PC-9 (cell line): ENCODE measurements at regions not wholly inside any gene's neighbourhood (a gene's known extent, or its start where the extent isn't known, plus 50 kb on each side); places are given as distances from the start of the nearest gene placed in this dataset.

ENCODE experiments used
- BruUV-seq: library from RNA; stranded (reverse); fragments of 400-500 nt; replicated peaks from 2 replicates; lab custom pipeline; 2021; lab: Mats Ljungman, UMichigan
- CTCF ChIA-PET: fragments of 300-600 bp; sonication (Branson Sonifier 250); formaldehyde crosslinking; loops from one replicate; lab custom pipeline; 2022; ENCODE audit warnings: antibody characterized with exemption; lab: Charles Lee
- POLR2A ChIA-PET: fragments of 300-600 bp; sonication (Branson Sonifier 250); formaldehyde crosslinking; loops from one replicate; lab custom pipeline; 2022; ENCODE audit warnings: antibody characterized with exemption; ENCODE audit not compliant: unreplicated experiment; lab: Charles Lee
- DNase-seq, 2 experiments: peaks; one replicate each; pipeline versions ENCODE4 v3.0.0 to v3.0.0-alpha.2; 2015 to 2022; ENCODE audit warnings: mixed read lengths in 1 of 2
- H2AFZ ChIP-seq: fragments of 200-600 bp; sonication (generic); 2 replicates; pipeline ENCODE4 v1.8.1; 2017; ENCODE audit warnings: antibody characterized with exemption
- H3F3A ChIP-seq: fragments of 200-600 bp; sonication (generic); 2 replicates; pipeline ENCODE4 v1.8.1; 2017; ENCODE audit warnings: antibody characterized with exemption, mild to moderate bottlenecking, low read depth; ENCODE audit not compliant: insufficient read depth
- H3K27ac ChIP-seq: fragments of 200-600 bp; sonication (generic); 2 replicates; pipeline ENCODE4 v1.6.1; 2016; ENCODE audit warnings: mixed run types
- H3K27me3 ChIP-seq: fragments of 200-600 bp; sonication (generic); 2 replicates; pipeline ENCODE4 v1.6.1; 2016; ENCODE audit warnings: low read depth, mixed run types; ENCODE audit not compliant: insufficient read depth
- H3K36me3 ChIP-seq: fragments of 200-600 bp; sonication (generic); 2 replicates; pipeline ENCODE4 v1.6.1; 2016; ENCODE audit warnings: low read depth, mixed run types
- H3K4me1 ChIP-seq: fragments of 200-600 bp; sonication (generic); replicated peaks from 2 replicates; pipeline ENCODE4 v1.6.1; 2016; ENCODE audit warnings: mixed run types; ENCODE audit not compliant: insufficient read depth
- H3K4me2 ChIP-seq: fragments of 200-600 bp; sonication (generic); 2 replicates; pipeline ENCODE4 v1.6.1; 2017; ENCODE audit warnings: mixed run types
- H3K4me3 ChIP-seq: fragments of 200-600 bp; sonication (generic); 2 replicates; pipeline ENCODE4 v1.6.1; 2016; ENCODE audit warnings: mixed run types
- H3K79me2 ChIP-seq: fragments of 200-600 bp; sonication (generic); 2 replicates; pipeline ENCODE4 v1.6.1; 2017; ENCODE audit warnings: low read depth, mixed run types
- H3K9me2 ChIP-seq: fragments of 200-600 bp; sonication (generic); 2 replicates; pipeline ENCODE4 v1.8.1; 2017; ENCODE audit warnings: mild to moderate bottlenecking; ENCODE audit not compliant: insufficient read depth
- H3K9me3 ChIP-seq: fragments of 200-600 bp; sonication (generic); 2 replicates; pipeline ENCODE4 v1.8.1; 2016; ENCODE audit warnings: low read depth; ENCODE audit not compliant: insufficient read depth
- H4K20me1 ChIP-seq: fragments of 200-600 bp; sonication (generic); 2 replicates; pipeline ENCODE4 v1.8.1; 2017; ENCODE audit not compliant: insufficient read depth
- EZH2 ChIP-seq: fragments of 200-600 bp; sonication (generic); IDR thresholded peaks from 2 replicates; pipeline ENCODE4 v1.8.0; 2017; ENCODE audit warnings: antibody characterized with exemption, low read depth
- intact Hi-C: fragments of 100-400 bp; cut with micrococcal nuclease; formaldehyde crosslinking; loops from one replicate; pipeline ENCODE4 v1.10.0; 2022; ENCODE audit not compliant: unreplicated experiment
- TF ChIP-seq, protein P1 (sequence below): fragments of 200-600 bp; sonication (generic); conservative IDR thresholded peaks from 2 replicates; pipeline ENCODE4 v1.6.1; 2017; ENCODE audit warnings: mixed run types, antibody characterized with exemption, mild to moderate bottlenecking, moderate library complexity

DNA sequence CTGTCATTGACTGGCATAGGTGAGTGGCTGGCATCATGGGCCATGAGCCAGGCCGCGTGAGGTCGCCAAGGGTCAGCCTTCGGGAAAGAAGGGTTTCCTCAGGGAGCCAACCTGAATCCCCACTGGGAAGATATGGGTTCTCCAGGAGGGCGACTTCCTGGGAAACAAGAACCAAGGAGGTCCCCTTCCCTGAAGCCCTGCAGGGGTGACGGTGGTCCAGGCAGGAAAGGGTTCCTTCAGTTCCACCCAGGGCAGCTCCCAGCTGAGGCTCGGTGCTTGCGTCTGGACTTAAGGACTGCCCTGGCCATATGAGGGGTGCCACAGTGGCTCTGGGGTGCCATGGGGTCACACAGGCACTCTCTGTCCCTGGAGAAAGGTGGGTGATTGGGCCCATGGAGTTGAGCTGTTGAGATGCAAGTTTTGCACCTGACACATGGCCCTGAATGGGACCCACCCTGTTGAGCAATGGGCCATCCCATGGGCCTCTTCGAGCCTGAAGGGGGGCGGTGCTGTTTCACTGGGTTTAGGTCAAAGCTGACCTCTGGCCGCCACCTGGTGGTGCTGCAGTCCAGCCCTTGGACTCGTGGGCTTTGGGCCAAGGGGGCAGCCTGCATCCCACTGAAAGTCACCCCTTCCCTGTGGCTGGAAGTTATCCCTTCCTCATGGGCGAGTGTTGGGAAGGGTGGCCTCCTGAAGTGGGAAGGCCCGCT is 228.1 kb downstream of the SNRPN start:
- Histone ChIP-seq H3K36me3 (no peaks in the 10 kb centered on the region), H3K4me3 (no peak overlapping the region), H3K27ac (no peak overlapping the region), H2AFZ (no peak overlapping the region), H3K4me2 (no peak overlapping the region), H4K20me1 (no peaks in the 10 kb centered on the region), H3K9me3 (no peaks in the 10 kb centered on the region), H3K9me2 (no peaks in the 10 kb centered on the region), H3K79me2 (no peaks in the 10 kb centered on the region), H3K27me3 (no peaks in the 10 kb centered on the region), H3F3A (no peaks in the 10 kb centered on the region), H3K4me1 (no peaks in the 10 kb centered on the region)
- CTCF ChIA-PET: no interaction called here
- DNase-seq: no peak
- TF ChIP-seq, protein P1, sequence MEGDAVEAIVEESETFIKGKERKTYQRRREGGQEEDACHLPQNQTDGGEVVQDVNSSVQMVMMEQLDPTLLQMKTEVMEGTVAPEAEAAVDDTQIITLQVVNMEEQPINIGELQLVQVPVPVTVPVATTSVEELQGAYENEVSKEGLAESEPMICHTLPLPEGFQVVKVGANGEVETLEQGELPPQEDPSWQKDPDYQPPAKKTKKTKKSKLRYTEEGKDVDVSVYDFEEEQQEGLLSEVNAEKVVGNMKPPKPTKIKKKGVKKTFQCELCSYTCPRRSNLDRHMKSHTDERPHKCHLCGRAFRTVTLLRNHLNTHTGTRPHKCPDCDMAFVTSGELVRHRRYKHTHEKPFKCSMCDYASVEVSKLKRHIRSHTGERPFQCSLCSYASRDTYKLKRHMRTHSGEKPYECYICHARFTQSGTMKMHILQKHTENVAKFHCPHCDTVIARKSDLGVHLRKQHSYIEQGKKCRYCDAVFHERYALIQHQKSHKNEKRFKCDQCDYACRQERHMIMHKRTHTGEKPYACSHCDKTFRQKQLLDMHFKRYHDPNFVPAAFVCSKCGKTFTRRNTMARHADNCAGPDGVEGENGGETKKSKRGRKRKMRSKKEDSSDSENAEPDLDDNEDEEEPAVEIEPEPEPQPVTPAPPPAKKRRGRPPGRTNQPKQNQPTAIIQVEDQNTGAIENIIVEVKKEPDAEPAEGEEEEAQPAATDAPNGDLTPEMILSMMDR: no peak
- TF ChIP-seq EZH2: no peak
- POLR2A ChIA-PET: no interaction called here
- no TSS peak for BruUV-seq
- intact Hi-C loops: no loop called here

DNA sequence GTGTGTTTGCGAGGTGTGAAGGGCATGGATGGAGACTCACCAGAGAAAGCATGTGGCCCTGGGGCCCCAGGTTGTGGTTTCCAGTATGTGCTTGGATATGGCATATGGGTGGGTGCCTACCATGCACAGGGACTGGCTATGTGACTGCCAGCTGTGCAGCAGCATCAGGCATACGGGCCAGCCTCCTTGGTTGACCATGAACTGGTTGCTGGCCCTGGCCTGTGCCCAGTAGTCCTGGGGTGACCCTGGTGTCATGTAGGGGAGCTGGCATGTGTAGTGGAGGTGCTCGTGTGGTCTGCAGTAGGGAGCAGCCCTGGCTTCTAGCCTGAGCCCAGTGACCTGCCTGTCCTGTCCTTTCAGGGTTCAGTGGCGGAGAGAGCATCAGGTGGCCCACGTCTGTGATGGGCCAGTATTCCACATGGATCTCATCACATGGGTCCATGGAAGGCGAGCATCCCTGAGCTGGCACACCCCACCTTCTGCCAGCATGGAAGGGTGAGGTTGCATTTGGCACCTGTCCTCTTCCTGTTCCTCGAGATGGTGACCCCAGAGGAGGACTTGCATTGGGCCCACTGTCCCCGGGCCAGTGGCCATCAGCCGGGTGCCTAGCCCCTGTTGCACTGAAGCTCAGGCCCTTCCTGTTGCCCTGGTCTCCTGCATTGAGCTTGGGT is 228.9 kb downstream of the SNRPN start:
- ChIA-PET CTCF (no interaction called here), POLR2A (no interaction called here)
- Histone ChIP-seq H3K9me3 (no peaks in the 10 kb centered on the region), H4K20me1 (no peaks in the 10 kb centered on the region), H3K9me2 (no peaks in the 10 kb centered on the region), H2AFZ (no peak overlapping the region), H3K27ac (no peak overlapping the region), H3K4me3 (no peak overlapping the region), H3K36me3 (no peaks in the 10 kb centered on the region), H3K4me1 (no peaks in the 10 kb centered on the region), H3K27me3 (no peaks in the 10 kb centered on the region), H3K79me2 (no peaks in the 10 kb centered on the region), H3F3A (no peaks in the 10 kb centered on the region), H3K4me2 (no peak overlapping the region)
- no peak for DNase-seq
- TF ChIP-seq, protein P1: no peak
- no peak for TF ChIP-seq EZH2
- intact Hi-C loops: no loop called here
- no TSS peak for BruUV-seq

DNA sequence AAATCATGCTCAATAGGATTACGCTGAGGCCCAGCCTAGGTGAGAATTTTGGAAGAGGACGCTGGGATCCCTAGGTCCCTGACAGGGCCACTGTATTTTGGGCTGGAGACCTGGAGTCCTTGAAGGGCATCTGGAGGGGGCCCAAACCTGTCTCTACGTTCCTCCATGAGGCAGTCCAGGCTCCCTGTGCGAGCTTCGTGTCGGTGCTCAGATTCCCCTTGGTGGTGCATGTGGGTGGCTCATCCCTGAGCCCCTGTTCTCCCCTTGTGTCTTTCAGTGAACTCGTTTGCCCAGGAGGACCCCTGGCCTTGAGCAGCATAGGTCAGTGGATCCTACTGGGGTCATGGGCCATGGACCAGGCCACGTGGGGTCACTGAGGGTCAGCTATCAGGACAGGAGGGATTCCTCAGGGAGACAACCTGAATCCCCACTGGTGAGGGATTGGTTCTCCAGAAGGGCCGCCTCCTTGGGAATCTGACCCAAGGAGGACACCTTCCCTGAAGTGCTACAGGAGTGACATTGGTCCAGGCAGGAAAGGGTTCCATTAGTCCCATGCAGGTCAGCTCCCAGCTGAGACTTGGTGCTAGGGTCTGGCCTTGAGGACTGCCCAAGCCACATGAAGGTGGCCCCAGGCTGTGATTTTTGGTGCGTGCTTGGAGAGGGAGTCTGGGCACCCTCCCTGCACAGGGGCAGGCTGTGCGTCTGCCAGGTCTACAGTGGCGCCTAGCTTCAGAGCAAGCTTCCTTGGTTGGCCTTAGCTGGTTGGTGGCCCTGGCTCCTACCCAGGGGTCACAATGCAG is 229.8 kb downstream of the SNRPN start:
- no peaks in the 10 kb centered on the region for H3F3A ChIP-seq
- no peak overlapping the region for H2AFZ ChIP-seq
- no peaks in the 10 kb centered on the region for H3K27me3 ChIP-seq
- H4K20me1 ChIP-seq: no peaks in the 10 kb centered on the region
- H3K36me3 ChIP-seq: no peaks in the 10 kb centered on the region
- no peak for TF ChIP-seq EZH2
- TF ChIP-seq, protein P1: no peak
- H3K4me2 ChIP-seq: no peak overlapping the region
- no TSS peak for BruUV-seq
- CTCF ChIA-PET: no interaction called here
- no peak for DNase-seq
- H3K79me2 ChIP-seq: no peaks in the 10 kb centered on the region
- H3K27ac ChIP-seq: no peak overlapping the region
- no peaks in the 10 kb centered on the region for H3K4me1 ChIP-seq
- POLR2A ChIA-PET: no interaction called here
- intact Hi-C loops: no loop called here
- no peak overlapping the region for H3K4me3 ChIP-seq
- no peaks in the 10 kb centered on the region for H3K9me2 ChIP-seq
- H3K9me3 ChIP-seq: no peaks in the 10 kb centered on the region
